SH-SY5Y (cell line): ENCODE measurements at regions not wholly inside any gene's neighbourhood (a gene's known extent, or its start where the extent isn't known, plus 50 kb on each side); places are given as distances from the start of the nearest gene placed in this dataset.

Experiments
- GATA2 ChIP-seq: IDR thresholded peaks from 2 replicates; pipeline ENCODE4 v1.6.1; 2011; ENCODE audit warnings: mild to moderate bottlenecking, low read depth, low read length
- GATA3 ChIP-seq: IDR thresholded peaks from 2 replicates; pipeline ENCODE4 v1.6.1; 2011; ENCODE audit warnings: low read depth, mild to moderate bottlenecking, low read length, moderate library complexity

DNA sequence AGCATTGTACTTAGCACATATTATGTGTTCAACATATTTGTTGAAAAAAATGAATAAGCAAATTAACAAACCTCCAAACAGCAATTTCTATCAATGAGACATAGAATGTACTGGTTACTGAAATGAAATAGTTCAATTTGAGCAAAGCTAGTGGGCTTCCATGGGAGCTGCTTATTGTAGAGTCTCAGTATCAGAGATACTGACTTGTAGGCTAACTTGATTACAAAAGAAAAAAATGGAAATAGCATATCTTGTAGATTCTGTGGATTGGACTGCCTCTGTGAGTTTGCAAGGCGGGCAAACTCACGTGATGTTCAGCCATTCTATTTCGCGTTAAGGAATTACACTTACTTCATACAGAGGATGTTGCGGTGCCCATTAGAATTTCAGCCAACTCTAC is 222.1 kb upstream of the JADE1 start:
- no peak for TF ChIP-seq GATA2
- TF ChIP-seq GATA3 = no peak
